Neural cell (in vitro differentiated cells): ENCODE measurements at regions not wholly inside any gene's neighbourhood (a gene's known extent, or its start where the extent isn't known, plus 50 kb on each side); places are given as distances from the start of the nearest gene placed in this dataset.

ENCODE experiments used
- H2AFZ ChIP-seq: fragments of 200-600, 300-800 bp; sonication (generic), shearing (Covaris generic); 2 replicates; pipeline ENCODE4 v1.6.0; 2014; ENCODE audit warnings: low read depth, mild to moderate bottlenecking, antibody characterized with exemption, low read length, moderate library complexity
- H3F3A ChIP-seq: fragments of 200-600 bp; shearing (Covaris generic); 2 replicates; pipeline ENCODE4 v1.6.1; 2016; ENCODE audit warnings: mild to moderate bottlenecking, moderate library complexity, mixed read lengths, antibody characterized with exemption, low read length; ENCODE audit not compliant: insufficient read depth, poor library complexity, severe bottlenecking
- H3K27ac ChIP-seq: fragments of 200-600, 300-800 bp; sonication (generic), shearing (Covaris generic); 2 replicates; pipeline ENCODE4 v1.5.1; 2014; ENCODE audit warnings: mild to moderate bottlenecking, low read length, moderate library complexity
- H3K27me3 ChIP-seq: fragments of 300-800, 200-600 bp; sonication (generic), shearing (Covaris generic); 2 replicates; pipeline ENCODE4 v1.6.0; 2014; ENCODE audit warnings: mild to moderate bottlenecking, low read depth, low read length, moderate library complexity; ENCODE audit not compliant: insufficient read depth
- H3K36me3 ChIP-seq: fragments of 300-800, 200-600 bp; sonication (generic), shearing (Covaris generic); 2 replicates; pipeline ENCODE4 v1.5.1; 2014; ENCODE audit warnings: mild to moderate bottlenecking, antibody characterized with exemption, low read length, moderate library complexity; ENCODE audit not compliant: insufficient read depth
- H3K4me2 ChIP-seq: fragments of 300-800, 200-600 bp; sonication (generic), shearing (Covaris generic); 2 replicates; pipeline ENCODE4 v1.6.0; 2014; ENCODE audit warnings: mild to moderate bottlenecking, low read length
- H3K4me3 ChIP-seq: fragments of 300-800, 200-600 bp; sonication (generic), shearing (Covaris generic); 2 replicates; pipeline ENCODE4 v1.5.1; 2014; ENCODE audit warnings: mild to moderate bottlenecking, low read length, moderate library complexity
- H3K79me2 ChIP-seq: fragments of 200-600 bp; shearing (Covaris generic); replicated peaks from 2 replicates; pipeline ENCODE4 v1.6.0; 2014; ENCODE audit warnings: mild to moderate bottlenecking, low read length, moderate library complexity; ENCODE audit not compliant: insufficient read depth
- H3K9ac ChIP-seq: fragments of 300-800, 200-600 bp; sonication (generic), shearing (Covaris generic); 2 replicates; pipeline ENCODE4 v1.6.1; 2016; ENCODE audit warnings: mild to moderate bottlenecking, low read length, mixed read lengths
- H3K9me2 ChIP-seq: fragments of 200-600 bp; shearing (Covaris generic); 2 replicates; pipeline ENCODE4 v1.6.1; 2016; ENCODE audit warnings: mild to moderate bottlenecking, low read length, mixed read lengths; ENCODE audit not compliant: insufficient read depth
- H3K9me3 ChIP-seq: fragments of 200-600, 300-800 bp; sonication (generic), shearing (Covaris generic); 2 replicates; pipeline ENCODE4 v1.6.1; 2016; ENCODE audit warnings: mild to moderate bottlenecking, mixed run types, low read length, moderate library complexity, mixed read lengths
- H4K20me1 ChIP-seq: fragments of 200-600 bp; shearing (Covaris generic); 2 replicates; pipeline ENCODE4 v1.6.1; 2016; ENCODE audit warnings: mild to moderate bottlenecking, mixed run types; ENCODE audit not compliant: insufficient read depth
- EP300 ChIP-seq: fragments of 450-650 bp; conservative IDR thresholded peaks from 2 replicates; pipeline ENCODE4 v1.6.1; 2014; ENCODE audit warnings: antibody characterized with exemption, mild to moderate bottlenecking, moderate library complexity; ENCODE audit not compliant: poor library complexity, severe bottlenecking
- EZH2 ChIP-seq: fragments of 200-600, 300-800 bp; shearing (Covaris generic), sonication (generic); IDR thresholded peaks from 2 replicates; pipeline ENCODE4 v1.6.1; 2014; ENCODE audit warnings: antibody characterized with exemption, low read length, borderline replicate concordance, mild to moderate bottlenecking; ENCODE audit not compliant: insufficient read depth, poor library complexity, severe bottlenecking
- MXI1 ChIP-seq: fragments of 450-650 bp; conservative IDR thresholded peaks from 2 replicates; pipeline ENCODE4 v1.6.1; 2014; ENCODE audit warnings: antibody characterized with exemption, mild to moderate bottlenecking; ENCODE audit not compliant: poor library complexity, severe bottlenecking
- POLR2AphosphoS5 ChIP-seq: IDR thresholded peaks from 2 replicates; pipeline ENCODE4 v1.6.1; 2012
- RAD21 ChIP-seq: fragments of 450-650 bp; conservative IDR thresholded peaks from 2 replicates; pipeline ENCODE4 v1.6.1; 2014; ENCODE audit warnings: antibody characterized with exemption, mild to moderate bottlenecking, moderate library complexity
- SMC3 ChIP-seq: fragments of 450-650 bp; conservative IDR thresholded peaks from 2 replicates; pipeline ENCODE4 v1.6.1; 2014; ENCODE audit warnings: antibody characterized with exemption, mild to moderate bottlenecking, moderate library complexity; ENCODE audit not compliant: poor library complexity
- TAF1 ChIP-seq: IDR thresholded peaks from 2 replicates; pipeline ENCODE4 v1.6.1; 2012; ENCODE audit warnings: low read depth
- TF ChIP-seq, protein P1 (sequence below): IDR thresholded peaks from 2 replicates; pipeline ENCODE4 v1.6.1; 2012; ENCODE audit warnings: borderline replicate concordance
- TF ChIP-seq, protein P2 (sequence below): fragments of 450-650 bp; IDR thresholded peaks from 2 replicates; pipeline ENCODE4 v1.5.1; 2014; ENCODE audit warnings: antibody characterized with exemption, mild to moderate bottlenecking, moderate library complexity; ENCODE audit not compliant: poor library complexity, severe bottlenecking

DNA sequence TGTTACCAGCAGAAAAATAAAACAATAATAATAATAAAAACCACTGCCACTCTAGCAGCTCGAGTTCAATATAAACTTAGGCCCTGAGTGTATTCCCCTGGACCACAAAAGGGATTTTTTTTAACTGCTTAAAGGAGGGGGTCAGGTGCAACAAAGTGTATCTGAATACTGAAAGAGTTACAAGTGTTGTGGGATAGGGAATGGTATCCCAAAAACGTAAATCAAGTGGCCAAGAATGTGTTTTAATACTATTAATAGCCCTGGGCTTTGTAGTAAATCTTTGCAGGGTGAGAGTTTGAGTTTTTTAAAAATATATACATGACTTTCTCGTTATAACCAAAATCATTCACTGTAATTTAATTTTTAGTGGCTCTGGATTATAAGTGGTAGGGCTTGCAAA, 860.1 kb upstream of the INTU start:
- Histone ChIP-seq H3K27ac (no peak overlapping the region), H3K4me2 (no peak overlapping the region), H3K4me3 (no peak overlapping the region), H3K9ac (no peak overlapping the region), H3K9me2 (no peaks in the 10 kb centered on the region), H3K36me3 (no peaks in the 10 kb centered on the region), H3K79me2 (no peaks in the 10 kb centered on the region), H4K20me1 (no peaks in the 10 kb centered on the region), H3F3A (no peaks in the 10 kb centered on the region), H3K27me3 (no peaks in the 10 kb centered on the region), H2AFZ (no peak overlapping the region), H3K9me3 (no peaks in the 10 kb centered on the region)
- no peak for TF ChIP-seq EZH2
- TF ChIP-seq POLR2AphosphoS5: no peak
- no peak for TF ChIP-seq RAD21
- TF ChIP-seq, protein P1, sequence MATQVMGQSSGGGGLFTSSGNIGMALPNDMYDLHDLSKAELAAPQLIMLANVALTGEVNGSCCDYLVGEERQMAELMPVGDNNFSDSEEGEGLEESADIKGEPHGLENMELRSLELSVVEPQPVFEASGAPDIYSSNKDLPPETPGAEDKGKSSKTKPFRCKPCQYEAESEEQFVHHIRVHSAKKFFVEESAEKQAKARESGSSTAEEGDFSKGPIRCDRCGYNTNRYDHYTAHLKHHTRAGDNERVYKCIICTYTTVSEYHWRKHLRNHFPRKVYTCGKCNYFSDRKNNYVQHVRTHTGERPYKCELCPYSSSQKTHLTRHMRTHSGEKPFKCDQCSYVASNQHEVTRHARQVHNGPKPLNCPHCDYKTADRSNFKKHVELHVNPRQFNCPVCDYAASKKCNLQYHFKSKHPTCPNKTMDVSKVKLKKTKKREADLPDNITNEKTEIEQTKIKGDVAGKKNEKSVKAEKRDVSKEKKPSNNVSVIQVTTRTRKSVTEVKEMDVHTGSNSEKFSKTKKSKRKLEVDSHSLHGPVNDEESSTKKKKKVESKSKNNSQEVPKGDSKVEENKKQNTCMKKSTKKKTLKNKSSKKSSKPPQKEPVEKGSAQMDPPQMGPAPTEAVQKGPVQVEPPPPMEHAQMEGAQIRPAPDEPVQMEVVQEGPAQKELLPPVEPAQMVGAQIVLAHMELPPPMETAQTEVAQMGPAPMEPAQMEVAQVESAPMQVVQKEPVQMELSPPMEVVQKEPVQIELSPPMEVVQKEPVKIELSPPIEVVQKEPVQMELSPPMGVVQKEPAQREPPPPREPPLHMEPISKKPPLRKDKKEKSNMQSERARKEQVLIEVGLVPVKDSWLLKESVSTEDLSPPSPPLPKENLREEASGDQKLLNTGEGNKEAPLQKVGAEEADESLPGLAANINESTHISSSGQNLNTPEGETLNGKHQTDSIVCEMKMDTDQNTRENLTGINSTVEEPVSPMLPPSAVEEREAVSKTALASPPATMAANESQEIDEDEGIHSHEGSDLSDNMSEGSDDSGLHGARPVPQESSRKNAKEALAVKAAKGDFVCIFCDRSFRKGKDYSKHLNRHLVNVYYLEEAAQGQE: no peak
- TF ChIP-seq EP300: no peak
- TF ChIP-seq TAF1: no peak
- TF ChIP-seq MXI1: no peak
- TF ChIP-seq, protein P2, sequence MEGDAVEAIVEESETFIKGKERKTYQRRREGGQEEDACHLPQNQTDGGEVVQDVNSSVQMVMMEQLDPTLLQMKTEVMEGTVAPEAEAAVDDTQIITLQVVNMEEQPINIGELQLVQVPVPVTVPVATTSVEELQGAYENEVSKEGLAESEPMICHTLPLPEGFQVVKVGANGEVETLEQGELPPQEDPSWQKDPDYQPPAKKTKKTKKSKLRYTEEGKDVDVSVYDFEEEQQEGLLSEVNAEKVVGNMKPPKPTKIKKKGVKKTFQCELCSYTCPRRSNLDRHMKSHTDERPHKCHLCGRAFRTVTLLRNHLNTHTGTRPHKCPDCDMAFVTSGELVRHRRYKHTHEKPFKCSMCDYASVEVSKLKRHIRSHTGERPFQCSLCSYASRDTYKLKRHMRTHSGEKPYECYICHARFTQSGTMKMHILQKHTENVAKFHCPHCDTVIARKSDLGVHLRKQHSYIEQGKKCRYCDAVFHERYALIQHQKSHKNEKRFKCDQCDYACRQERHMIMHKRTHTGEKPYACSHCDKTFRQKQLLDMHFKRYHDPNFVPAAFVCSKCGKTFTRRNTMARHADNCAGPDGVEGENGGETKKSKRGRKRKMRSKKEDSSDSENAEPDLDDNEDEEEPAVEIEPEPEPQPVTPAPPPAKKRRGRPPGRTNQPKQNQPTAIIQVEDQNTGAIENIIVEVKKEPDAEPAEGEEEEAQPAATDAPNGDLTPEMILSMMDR: no peak
- no peak for TF ChIP-seq SMC3

DNA sequence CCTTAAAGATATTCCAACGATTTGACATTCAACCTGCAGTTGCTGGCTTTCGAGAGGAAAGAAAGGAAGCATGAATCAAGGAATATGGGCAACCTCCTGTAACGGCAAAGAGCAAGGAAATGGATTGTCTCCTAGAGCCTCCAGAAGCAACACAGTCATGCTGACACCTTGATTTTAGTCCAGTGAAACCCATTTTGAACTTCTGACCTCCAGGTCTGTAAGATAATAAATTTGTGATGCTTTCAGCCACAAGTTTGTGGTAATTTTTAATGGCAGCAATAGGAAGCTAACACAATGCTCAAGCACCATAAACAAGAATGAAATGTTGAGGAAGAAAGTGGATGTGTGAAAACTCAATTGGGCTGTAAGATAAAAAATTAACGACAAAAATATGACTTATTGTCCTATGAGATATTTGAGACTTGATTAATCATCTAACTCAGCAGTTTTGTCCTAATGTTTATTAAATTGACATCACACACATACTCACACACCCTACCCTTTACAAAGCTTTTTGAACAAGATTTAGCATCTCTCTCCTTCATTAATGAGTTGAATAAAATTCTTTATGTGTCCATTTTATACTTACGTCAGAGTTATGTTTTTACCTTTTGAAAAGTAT, 857.2 kb upstream of the INTU start:
- no peaks in the 10 kb centered on the region for H3K27me3 ChIP-seq
- H3K36me3 ChIP-seq: no peaks in the 10 kb centered on the region
- no peaks in the 10 kb centered on the region for H4K20me1 ChIP-seq
- no peak overlapping the region for H3K4me3 ChIP-seq
- H3K4me2 ChIP-seq: no peak overlapping the region
- no peak overlapping the region for H2AFZ ChIP-seq
- H3K27ac ChIP-seq: no peak overlapping the region
- H3F3A ChIP-seq: no peaks in the 10 kb centered on the region
- TF ChIP-seq MXI1 (no peak), TAF1 (no peak), EZH2 (no peak), EP300 (no peak), POLR2AphosphoS5 (no peak), RAD21 (no peak), SMC3 (no peak)
- TF ChIP-seq, protein P1: no peak
- TF ChIP-seq, protein P2: no peak
- H3K9me3 ChIP-seq: no peaks in the 10 kb centered on the region
- no peaks in the 10 kb centered on the region for H3K79me2 ChIP-seq
- no peak overlapping the region for H3K9ac ChIP-seq
- no peaks in the 10 kb centered on the region for H3K9me2 ChIP-seq
